ENCODE measurements at regions not wholly inside any gene's neighbourhood (a gene's known extent, or its start where the extent isn't known, plus 50 kb on each side); places are given as distances from the start of the nearest gene placed in this dataset.

- no peak for DNase-seq (ENCODE audit: low read depth)
Measured at GRCh38 chr18:53644799-53645471, 579.5 kb downstream of the MBD2 start.

GRCh38 chr18:53639687-53640086 is 584.8 kb downstream of the MBD2 start:
- DNase-seq (ENCODE audit: low read depth): no peak

- no peak for DNase-seq (ENCODE audit: low read depth)
Measured at GRCh38 chr18:53629337-53629736, 595.1 kb downstream of the MBD2 start.

- no peak for DNase-seq (ENCODE audit: low read depth)
Measured at GRCh38 chr18:53625997-53626599, 598.4 kb downstream of the MBD2 start.

- no peak for DNase-seq (ENCODE audit: low read depth)
Measured at GRCh38 chr18:53610957-53611356, 613.5 kb downstream of the MBD2 start.

GRCh38 chr18:53606792-53607191 is 617.7 kb downstream of the MBD2 start:
- no peak for DNase-seq (ENCODE audit: low read depth)

GRCh38 chr18:53605198-53605597 is 619.3 kb downstream of the MBD2 start:
- DNase-seq (ENCODE audit: low read depth): no peak

- no peak for DNase-seq (ENCODE audit: low read depth)
Measured at GRCh38 chr18:53603276-53603675, 621.2 kb downstream of the MBD2 start.

- DNase-seq (ENCODE audit: low read depth): no peak
Measured at GRCh38 chr18:53601344-53601743, 623.1 kb downstream of the MBD2 start.

- no peak for DNase-seq (ENCODE audit: low read depth)
Measured at GRCh38 chr18:53586923-53587322, 637.5 kb downstream of the MBD2 start.

Data from HS-27A (cell line).